Natural killer cell (primary cell): ENCODE measurements at regions not wholly inside any gene's neighbourhood (a gene's known extent, or its start where the extent isn't known, plus 50 kb on each side); places are given as distances from the start of the nearest gene placed in this dataset.

Experiments
- ATAC-seq, 3 donors: fragments of 150-1000 bp in 2 of 3; fragments of 200-7000 bp in 1 of 3; cut with Tn5 transposase; 1 replicate in 1 of 3; 2 replicates in 2 of 3; pipeline ENCODE4 v1.10.0; 2021; ENCODE audit warnings: mild to moderate bottlenecking in 2 of 3, moderate library complexity in 2 of 3
- DNase-seq, 2 donors: peaks; one replicate each; pipeline versions ENCODE4 v3.0.0 to v3.0.0-alpha.2; 2013 to 2021; ENCODE audit warnings: mixed read lengths in 1 of 2
- H3K27ac ChIP-seq: one replicate; pipeline ENCODE4 v1.5.1; 2013; ENCODE audit warnings: mild to moderate bottlenecking, low read length
- H3K27me3 ChIP-seq: one replicate; pipeline ENCODE4 v1.6.1; 2013; ENCODE audit warnings: low read length; ENCODE audit not compliant: control insufficient read depth, insufficient read depth
- H3K36me3 ChIP-seq: one replicate; pipeline ENCODE4 v1.6.1; 2013; ENCODE audit warnings: low read length; ENCODE audit not compliant: control insufficient read depth, insufficient read depth
- H3K4me1 ChIP-seq: one replicate; pipeline ENCODE4 v1.6.1; 2013; ENCODE audit warnings: low read length; ENCODE audit not compliant: control insufficient read depth, insufficient read depth
- H3K4me3 ChIP-seq: one replicate; pipeline ENCODE4 v1.5.1; 2013; ENCODE audit warnings: low read length
- H3K9me3 ChIP-seq: one replicate; pipeline ENCODE4 v1.6.1; 2013; ENCODE audit warnings: low read length; ENCODE audit not compliant: control insufficient read depth, insufficient read depth
- H3K27ac Mint-ChIP-seq, 2 donors: one replicate each; pipeline ENCODE4 v1.8.0; 2022; ENCODE audit warnings: mild to moderate bottlenecking in 2 of 2, mixed read lengths in 2 of 2, moderate library complexity in 1 of 2
- H3K27me3 Mint-ChIP-seq, 2 donors: one replicate each; pipeline ENCODE4 v1.8.0; 2022; ENCODE audit warnings: low read depth in 2 of 2, mixed read lengths in 2 of 2
- H3K36me3 Mint-ChIP-seq: one replicate; pipeline ENCODE4 v1.8.0; 2022; ENCODE audit warnings: mixed read lengths
- H3K4me1 Mint-ChIP-seq, 2 donors: one replicate each; pipeline ENCODE4 v1.8.0; 2022; ENCODE audit warnings: mixed read lengths in 2 of 2
- H3K4me3 Mint-ChIP-seq: one replicate; pipeline ENCODE4 v1.8.0; 2022; ENCODE audit warnings: mild to moderate bottlenecking, moderate library complexity, mixed read lengths
- H3K9me3 Mint-ChIP-seq, 2 donors: one replicate each; pipeline ENCODE4 v1.8.0; 2022; ENCODE audit warnings: mixed read lengths in 2 of 2
- CTCF ChIP-seq: fragments of 200-600 bp; IDR thresholded peaks from one replicate; pipeline ENCODE4 v1.8.0; 2022; ENCODE audit warnings: antibody characterized with exemption
- WGBS: methylation state at CpG from one replicate; pipeline ENCODE4 v1.1.7; 2013; ENCODE audit warnings: missing lambda C conversion rate; ENCODE audit not compliant: insufficient coverage; 5-methylcytosine and 5-hydroxymethylcytosine counted together
- intact Hi-C: fragments of 100-400 bp; cut with micrococcal nuclease; formaldehyde crosslinking; loops from one replicate; pipeline ENCODE4 v1.14.2; 2022

DNA sequence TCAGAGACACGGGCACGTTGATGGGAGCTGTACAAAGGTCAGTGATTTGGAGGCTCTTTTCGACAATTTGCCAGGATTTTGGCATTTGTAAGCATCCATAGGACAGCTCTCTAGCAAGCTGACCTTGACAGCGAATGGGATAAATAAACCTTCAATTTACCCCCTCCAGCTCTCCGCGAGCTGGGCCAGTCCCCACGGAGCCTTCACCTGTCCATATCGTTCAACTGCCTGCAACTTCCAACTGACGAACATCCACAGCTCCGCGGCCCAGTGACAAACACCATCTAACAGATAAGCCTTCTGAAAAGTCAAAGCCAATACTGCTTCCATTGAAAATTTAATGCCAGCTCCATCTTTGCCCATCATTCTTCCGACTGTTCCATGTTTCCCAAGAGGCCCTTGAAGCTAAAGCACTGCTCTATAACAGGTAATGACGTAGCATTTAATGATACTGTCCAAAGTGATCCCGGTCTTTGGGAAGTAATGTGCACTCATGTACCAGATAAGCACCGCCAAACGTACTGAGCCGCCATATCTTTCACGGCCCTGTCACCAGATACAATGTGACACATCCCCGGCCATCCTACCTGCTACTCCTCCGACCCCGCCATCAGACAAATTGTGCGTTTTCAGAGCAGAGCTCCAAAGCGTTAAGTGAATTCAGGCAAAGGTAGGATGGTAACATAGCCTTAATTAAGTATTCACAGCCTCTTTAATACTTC is 365.3 kb upstream of the ZNF507 start:
- no peaks in the 10 kb centered on the region for H3K27me3 ChIP-seq
- intact Hi-C loops, result no loop called here
- no peak for TF ChIP-seq CTCF

GRCh38 chr19:31980796-31981195 is 364.6 kb upstream of the ZNF507 start:
- no peaks in the 10 kb centered on the region for H3K27me3 ChIP-seq
- no peaks in the 10 kb centered on the region for H3K36me3 Mint-ChIP-seq
- H3K9me3 Mint-ChIP-seq, result no peaks in the 10 kb centered on the region
- no peak overlapping the region for H3K27ac ChIP-seq
- no peak overlapping the region for H3K4me3 Mint-ChIP-seq
- H3K36me3 ChIP-seq, result no peaks in the 10 kb centered on the region
- no peak for DNase-seq
- H3K27ac Mint-ChIP-seq, result no peak overlapping the region
- TF ChIP-seq CTCF, result no peak
- WGBS, result 93% methylated on average over 5 of the region's 5 CpGs
- H3K9me3 ChIP-seq, result no peaks in the 10 kb centered on the region
- H3K27me3 Mint-ChIP-seq, result no peaks in the 10 kb centered on the region
- H3K4me1 Mint-ChIP-seq, result no peaks in the 10 kb centered on the region
- H3K4me3 ChIP-seq, result no peak overlapping the region
- ATAC-seq, result no peak
- intact Hi-C loops, result no loop called here
- no peaks in the 10 kb centered on the region for H3K4me1 ChIP-seq

More for the DNA sequence above, 365.3 kb upstream of the ZNF507 start:
- Mint-ChIP-seq H3K27me3 (no peaks in the 10 kb centered on the region), H3K36me3 (no peaks in the 10 kb centered on the region), H3K9me3 (no peaks in the 10 kb centered on the region), H3K4me1 (no peaks in the 10 kb centered on the region), H3K4me3 (no peak overlapping the region), H3K27ac (no peak overlapping the region)
- ATAC-seq, result no peak
- Histone ChIP-seq H3K4me3 (no peak overlapping the region), H3K36me3 (no peaks in the 10 kb centered on the region), H3K27ac (no peak overlapping the region), H3K4me1 (no peaks in the 10 kb centered on the region), H3K9me3 (no peaks in the 10 kb centered on the region)
- 92% methylated on average over 23 of the region's 23 CpGs for WGBS
- no peak for DNase-seq

GRCh38 chr19:31981545-31981944 is 363.9 kb upstream of the ZNF507 start:
- Mint-ChIP-seq H3K9me3 (no peaks in the 10 kb centered on the region), H3K27me3 (no peaks in the 10 kb centered on the region), H3K4me3 (no peak overlapping the region), H3K27ac (no peak overlapping the region), H3K36me3 (no peaks in the 10 kb centered on the region), H3K4me1 (no peaks in the 10 kb centered on the region)
- Histone ChIP-seq H3K4me3 (no peak overlapping the region), H3K9me3 (no peaks in the 10 kb centered on the region), H3K36me3 (no peaks in the 10 kb centered on the region), H3K27ac (no peak overlapping the region), H3K27me3 (no peaks in the 10 kb centered on the region), H3K4me1 (no peaks in the 10 kb centered on the region)
- WGBS, result 82% methylated on average over 2 of the region's 2 CpGs
- DNase-seq (no peak), ATAC-seq (no peak)
- intact Hi-C loops, result no loop called here
- no peak for TF ChIP-seq CTCF

GRCh38 chr19:31983647-31984046 is 361.8 kb upstream of the ZNF507 start:
- H3K27me3 ChIP-seq, result no peaks in the 10 kb centered on the region
- no peak overlapping the region for H3K4me3 ChIP-seq
- H3K9me3 ChIP-seq, result no peaks in the 10 kb centered on the region
- Mint-ChIP-seq H3K9me3 (peaks cover 0 to 3% of the 10 kb centered on the region in 2 donors), H3K27ac (no peak overlapping the region), H3K27me3 (peaks cover 0 to 5% of the 10 kb centered on the region in 2 donors), H3K36me3 (no peaks in the 10 kb centered on the region), H3K4me1 (no peaks in the 10 kb centered on the region), H3K4me3 (no peak overlapping the region)
- intact Hi-C loops, result no loop called here
- ATAC-seq (no peak), DNase-seq (no peak)
- no peaks in the 10 kb centered on the region for H3K4me1 ChIP-seq
- TF ChIP-seq CTCF, result no peak
- 61% methylated on average over 3 of the region's 3 CpGs for WGBS
- no peak overlapping the region for H3K27ac ChIP-seq
- H3K36me3 ChIP-seq, result no peaks in the 10 kb centered on the region
